ENCODE measurements at regions not wholly inside any gene's neighbourhood (a gene's known extent, or its start where the extent isn't known, plus 50 kb on each side); places are given as distances from the start of the nearest gene placed in this dataset.

- DNase-seq, result no peak
Observed at GRCh38 chr11:95690100-95690499, 99.5 kb downstream of the FAM76B start.

GRCh38 chr11:95688501-95689222 is 100.9 kb downstream of the FAM76B start:
- DNase-seq, result no peak

- DNase-seq, result no peak
Observed at GRCh38 chr11:95688015-95688414, 101.6 kb downstream of the FAM76B start.

GRCh38 chr11:95686265-95686664 is 103.3 kb downstream of the FAM76B start:
- DNase-seq, result no peak

DNA sequence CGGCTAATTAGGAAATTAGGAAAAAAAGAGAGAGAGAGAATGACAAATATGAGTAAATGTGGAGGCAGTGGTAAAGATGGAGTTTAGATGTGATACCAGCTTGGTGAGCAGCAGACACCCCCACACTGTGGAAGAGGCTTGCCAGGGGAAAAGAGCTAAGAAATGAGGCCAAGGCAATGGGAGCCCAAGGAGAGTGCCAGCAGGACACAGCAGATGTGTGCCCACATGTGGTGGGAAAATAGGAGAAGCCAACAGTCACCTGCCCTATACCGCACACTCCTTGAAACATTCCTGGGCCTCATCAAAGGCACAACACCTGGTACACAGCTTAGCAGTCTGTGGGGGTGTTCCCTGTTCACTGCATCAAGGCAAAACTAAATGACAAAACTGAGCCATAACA is 104.9 kb downstream of the FAM76B start:
- no peak for DNase-seq

GRCh38 chr11:95684170-95684569 is 105.4 kb downstream of the FAM76B start:
- no peak for DNase-seq

- DNase-seq, result no peak
Observed at GRCh38 chr11:95682552-95682951, 107.0 kb downstream of the FAM76B start.

DNA sequence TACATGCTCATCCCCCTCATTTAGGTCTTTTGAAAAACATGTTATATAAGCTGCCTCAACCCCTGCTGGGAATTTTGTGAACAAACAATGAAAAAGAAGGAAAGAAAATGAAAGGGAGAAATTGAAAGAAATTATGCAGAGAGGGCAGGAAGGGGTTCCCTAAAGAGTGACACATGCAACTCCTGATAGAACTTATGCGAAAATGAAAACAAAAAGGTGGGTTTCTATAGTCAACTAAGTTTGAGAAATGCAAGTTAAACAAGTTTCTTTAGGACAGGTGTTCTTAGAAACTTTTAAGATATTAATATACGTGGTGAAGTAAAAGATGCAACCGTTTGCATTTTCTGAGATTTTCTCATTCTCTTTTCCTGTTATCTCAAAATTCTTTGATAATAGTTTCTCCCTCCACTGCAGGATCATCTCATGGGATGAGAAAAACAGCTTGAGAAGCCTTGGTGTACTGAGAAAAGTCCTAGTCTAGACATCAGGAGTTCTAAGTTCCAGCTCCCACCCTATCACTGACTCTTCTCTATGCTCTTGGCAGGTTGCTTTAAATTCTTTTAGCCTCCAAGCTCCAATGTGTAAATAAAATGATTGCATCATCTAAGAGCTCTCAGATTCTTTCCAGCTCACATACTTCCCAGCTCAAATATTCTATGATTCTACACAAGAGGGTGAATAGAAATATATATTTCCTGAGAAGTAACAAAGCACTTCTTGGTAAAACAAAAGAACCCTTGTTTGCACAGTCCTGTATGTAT is 109.2 kb downstream of the FAM76B start:
- no peak for DNase-seq

DNA sequence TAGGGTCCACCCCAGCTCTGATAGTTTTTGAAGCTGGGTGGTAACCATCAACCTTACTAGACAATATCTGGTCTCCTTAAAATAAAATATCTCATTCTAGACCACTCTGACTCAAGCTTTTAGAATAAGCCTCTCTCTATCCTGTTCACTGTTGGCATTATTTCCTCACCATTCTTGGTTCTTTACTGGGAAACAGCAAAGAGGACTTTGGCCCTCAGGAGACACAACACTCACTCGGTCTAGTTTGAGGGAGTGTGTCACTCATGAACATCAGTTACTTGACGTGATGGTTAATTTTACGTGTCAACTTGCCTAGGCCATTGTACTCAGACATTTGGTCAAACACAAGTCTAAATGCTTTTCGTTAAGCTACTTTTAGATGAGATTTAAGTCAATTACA is 110.6 kb downstream of the FAM76B start:
- DNase-seq, result no peak

- no peak for DNase-seq
Observed at GRCh38 chr11:95676308-95676707, 113.3 kb downstream of the FAM76B start.

GRCh38 chr11:95675585-95675984 is 114.0 kb downstream of the FAM76B start:
- DNase-seq, result no peak

- no peak for DNase-seq
Observed at GRCh38 chr11:95674657-95675358, 114.8 kb downstream of the FAM76B start.

GRCh38 chr11:95671768-95672167 is 117.8 kb downstream of the FAM76B start:
- DNase-seq, result no peak

DNA sequence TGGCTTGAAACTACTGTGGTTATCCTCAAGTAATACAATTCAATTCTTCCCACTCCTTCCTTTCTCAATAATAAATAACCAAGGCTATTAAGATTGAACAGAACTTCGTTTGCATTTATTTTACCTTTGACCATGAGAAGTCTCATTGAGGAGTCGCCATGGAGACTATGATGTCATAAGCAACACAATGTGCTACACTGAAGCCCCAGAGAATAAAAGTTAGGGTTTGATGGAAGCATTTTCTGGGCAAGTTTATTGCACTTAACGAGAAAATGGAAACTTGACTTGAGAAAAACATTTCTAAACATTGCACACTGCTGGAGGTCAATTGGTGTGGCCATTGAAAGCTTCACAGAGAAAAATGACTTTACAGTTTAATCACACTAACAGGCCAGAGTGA is 121.5 kb downstream of the FAM76B start:
- no peak for DNase-seq

DNA sequence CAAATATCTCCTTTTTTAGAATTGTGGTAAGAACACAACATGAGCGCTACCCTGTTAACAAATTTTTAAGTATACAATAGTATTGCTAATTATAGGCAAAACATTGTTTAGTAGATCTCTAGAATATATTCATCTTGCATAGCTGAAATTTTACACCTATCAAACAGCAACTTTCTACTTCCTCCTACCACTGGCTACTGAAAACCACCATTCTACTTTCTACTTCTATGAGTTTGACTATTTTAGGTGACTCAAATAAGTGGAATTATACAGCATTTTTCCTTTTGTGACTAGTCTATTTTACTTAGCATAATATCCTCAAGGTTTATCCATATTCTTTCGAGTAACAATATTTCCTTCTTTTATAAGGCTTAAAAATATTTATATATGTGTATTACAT is 128.4 kb downstream of the FAM76B start:
- DNase-seq, result no peak

- no peak for DNase-seq
Observed at GRCh38 chr11:95660038-95660437, 129.5 kb downstream of the FAM76B start.

- DNase-seq, result no peak
Observed at GRCh38 chr11:95659088-95659487, 130.5 kb downstream of the FAM76B start.

GRCh38 chr11:95655536-95655935 is 134.0 kb downstream of the FAM76B start:
- no peak for DNase-seq

- no peak for DNase-seq
Observed at GRCh38 chr11:95653680-95654079, 135.9 kb downstream of the FAM76B start.

GRCh38 chr11:95653099-95653498 is 136.5 kb downstream of the FAM76B start:
- no peak for DNase-seq

GRCh38 chr11:95652002-95652472 is 137.5 kb downstream of the FAM76B start:
- no peak for DNase-seq

- no peak for DNase-seq
Observed at GRCh38 chr11:95650276-95650675, 139.3 kb downstream of the FAM76B start.

GRCh38 chr11:95647871-95648270 is 141.7 kb downstream of the FAM76B start:
- no peak for DNase-seq

DNA sequence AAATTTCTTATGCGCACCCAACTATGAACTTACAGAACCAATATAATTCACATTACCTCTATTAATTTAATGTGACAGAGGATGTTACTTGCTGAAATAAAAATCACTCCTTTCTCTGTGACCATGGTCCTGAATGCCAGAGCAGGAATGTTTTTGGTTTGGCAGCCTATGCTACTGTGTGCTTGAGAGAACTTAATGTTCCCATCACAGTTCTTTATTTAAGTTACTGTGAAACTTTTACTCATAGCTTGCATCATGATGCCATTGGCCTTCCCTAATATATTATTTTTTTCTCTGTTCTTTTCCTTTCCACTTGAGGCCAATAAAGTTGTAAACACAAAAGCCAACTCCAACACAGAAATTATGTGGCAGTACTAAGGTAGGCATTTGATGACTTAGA is 142.2 kb downstream of the FAM76B start:
- DNase-seq, result no peak

Data from T-helper 9 cell (primary cell).